H1 (cell line): ENCODE measurements at regions not wholly inside any gene's neighbourhood (a gene's known extent, or its start where the extent isn't known, plus 50 kb on each side); places are given as distances from the start of the nearest gene placed in this dataset.

Experiments
- CTCF ChIA-PET: fragments of 300-600 bp; sonication (Branson Sonifier 250); formaldehyde crosslinking; loops from one replicate; lab custom pipeline; 2021; ENCODE audit not compliant: partially characterized antibody; lab: Charles Lee
- POLR2A ChIA-PET: fragments of 300-600 bp; sonication (Branson Sonifier 250); formaldehyde crosslinking; loops from one replicate; lab custom pipeline; 2021; ENCODE audit warnings: inconsistent platforms; ENCODE audit not compliant: partially characterized antibody; lab: Charles Lee
- DNase-seq, 2 experiments: peaks; one replicate each; pipeline versions ENCODE4 v3.0.0 to v3.0.0-alpha.2; 2010 to 2022; ENCODE audit warnings: low spot score in 2 of 2, low read depth in 1 of 2, mixed read lengths in 1 of 2
- FAIRE-seq: peaks from 2 replicates; lab custom pipeline; 2011; peaks lifted over from hg19 to GRCh38; lab: Jason Lieb, UNC
- H2AFZ ChIP-seq: 2 replicates; pipeline ENCODE4 v1.8.1; 2012; ENCODE audit warnings: low read length, inconsistent platforms
- H2AK5ac ChIP-seq: 2 replicates; pipeline ENCODE4 v1.6.1; 2013; ENCODE audit warnings: low read depth, low read length
- H2BK120ac ChIP-seq: replicated peaks from 2 replicates; pipeline ENCODE3; 2013; ENCODE audit warnings: low read depth, low read length, inconsistent platforms
- H2BK12ac ChIP-seq: 2 replicates; pipeline ENCODE4 v1.6.1; 2013; ENCODE audit warnings: low read depth, low read length
- H2BK15ac ChIP-seq: 2 replicates; pipeline ENCODE4 v1.6.1; 2013; ENCODE audit warnings: low read length
- H2BK20ac ChIP-seq: 2 replicates; pipeline ENCODE4 v1.6.1; 2013; ENCODE audit warnings: low read length
- H2BK5ac ChIP-seq: 2 replicates; pipeline ENCODE4 v1.6.1; 2013; ENCODE audit warnings: low read depth, low read length
- H3K14ac ChIP-seq: 2 replicates; pipeline ENCODE4 v1.6.1; 2013; ENCODE audit warnings: inconsistent platforms; ENCODE audit not compliant: insufficient read length
- H3K18ac ChIP-seq: 2 replicates; pipeline ENCODE4 v1.6.1; 2013; ENCODE audit warnings: low read length; ENCODE audit errors: extremely low read depth
- H3K23ac ChIP-seq: 2 replicates; pipeline ENCODE4 v1.6.1; 2013; ENCODE audit warnings: inconsistent platforms; ENCODE audit not compliant: insufficient read length
- H3K23me2 ChIP-seq: 2 replicates; pipeline ENCODE4 v1.6.1; 2013; ENCODE audit warnings: low read depth, low read length
- H3K27ac ChIP-seq: 2 replicates; pipeline ENCODE4 v1.6.1; 2011; ENCODE audit warnings: low read depth, low read length, inconsistent platforms
- H3K27me3 ChIP-seq, 4 experiments: replicated peaks in 1 of 4; 1 replicate in 1 of 4; 2 replicates in 3 of 4; pipeline versions ENCODE4 v1.6.1 to v1.8.1; 2011 to 2013; ENCODE audit warnings: low read length in 3 of 4, mild to moderate bottlenecking in 3 of 4, inconsistent platforms in 2 of 4, mixed read lengths in 2 of 4, moderate library complexity in 1 of 4; ENCODE audit not compliant: control insufficient read depth in 3 of 4, insufficient read depth in 3 of 4; ENCODE audit errors: extremely low read depth in 1 of 4
- H3K36me3 ChIP-seq, 4 experiments: 2 replicates each; pipeline versions ENCODE4 v1.6.1 to v1.8.1; 2011 to 2013; ENCODE audit warnings: mild to moderate bottlenecking in 4 of 4, low read length in 3 of 4, moderate library complexity in 2 of 4, control low read depth in 1 of 4, inconsistent platforms in 1 of 4; ENCODE audit not compliant: insufficient read depth in 4 of 4, control insufficient read depth in 2 of 4
- H3K4ac ChIP-seq: replicated peaks from 2 replicates; pipeline ENCODE3; 2013; ENCODE audit warnings: low read length, low read depth, mixed read lengths, inconsistent platforms; ENCODE audit not compliant: insufficient read length
- H3K4me1 ChIP-seq, 4 experiments: replicated peaks in 1 of 4; 1 replicate in 1 of 4; 2 replicates in 3 of 4; pipeline versions ENCODE4 v1.6.1 to v1.8.1; 2011 to 2013; ENCODE audit warnings: low read length in 3 of 4, inconsistent platforms in 2 of 4, mixed read lengths in 1 of 4; ENCODE audit not compliant: insufficient read depth in 4 of 4, control insufficient read depth in 3 of 4
- H3K4me2 ChIP-seq, 2 experiments: 2 replicates each; pipeline versions ENCODE4 v1.6.1 to v1.8.1; 2011 to 2013; ENCODE audit warnings: low read depth in 2 of 2, low read length in 2 of 2, control low read depth in 1 of 2, inconsistent platforms in 1 of 2, mild to moderate bottlenecking in 1 of 2; ENCODE audit not compliant: insufficient read depth in 1 of 2
- H3K4me3 ChIP-seq, 4 experiments: fragments of 200-600, 300-600 bp in 1 of 4; sonication (generic), shearing (Covaris generic), sonication (Bioruptor Twin) in 1 of 4; 2 replicates each; pipeline versions ENCODE4 v1.5.1 to v1.8.1; 2011 to 2016; ENCODE audit warnings: low read length in 4 of 4, low read depth in 3 of 4, control low read depth in 2 of 4, inconsistent platforms in 2 of 4, mild to moderate bottlenecking in 2 of 4, mixed read lengths in 1 of 4, moderate library complexity in 1 of 4; ENCODE audit not compliant: insufficient read depth in 2 of 4; ENCODE audit errors: extremely low read depth in 1 of 4
- H3K56ac ChIP-seq: replicated peaks from 2 replicates; pipeline ENCODE3; 2013; ENCODE audit warnings: low read depth, mild to moderate bottlenecking, mixed read lengths, low read length, inconsistent platforms; ENCODE audit not compliant: insufficient read length
- H3K79me1 ChIP-seq: 2 replicates; pipeline ENCODE4 v1.6.1; 2013; ENCODE audit warnings: low read depth, low read length, control low read depth
- H3K79me2 ChIP-seq, 2 experiments: 2 replicates each; pipeline versions ENCODE4 v1.6.1 to v1.8.1; 2012 to 2013; ENCODE audit warnings: low read length in 2 of 2, mild to moderate bottlenecking in 2 of 2, inconsistent platforms in 1 of 2; ENCODE audit not compliant: insufficient read depth in 2 of 2, control insufficient read depth in 1 of 2
- H3K9ac ChIP-seq, 4 experiments: replicated peaks in 1 of 4; 1 replicate in 1 of 4; 2 replicates in 3 of 4; pipeline versions ENCODE4 v1.6.1 to v1.8.1; 2011 to 2013; ENCODE audit warnings: low read depth in 3 of 4, low read length in 3 of 4, control low read depth in 2 of 4, mild to moderate bottlenecking in 2 of 4, moderate library complexity in 2 of 4, inconsistent platforms in 1 of 4; ENCODE audit errors: extremely low read depth in 1 of 4
- H3K9me3 ChIP-seq, 2 experiments: 2 replicates each; pipeline versions ENCODE4 v1.6.1 to v1.8.1; 2012 to 2013; ENCODE audit warnings: mild to moderate bottlenecking in 2 of 2, moderate library complexity in 2 of 2, control low read depth in 1 of 2, inconsistent platforms in 1 of 2, low read depth in 1 of 2, low read length in 1 of 2, mixed read lengths in 1 of 2; ENCODE audit not compliant: insufficient read depth in 2 of 2
- H4K20me1 ChIP-seq, 2 experiments: replicated peaks in 1 of 2; 2 replicates each; pipeline versions ENCODE3 to v1.8.1; 2011 to 2013; ENCODE audit warnings: inconsistent platforms in 2 of 2, low read length in 2 of 2, mild to moderate bottlenecking in 1 of 2; ENCODE audit not compliant: insufficient read depth in 2 of 2, control insufficient read depth in 1 of 2
- H4K5ac ChIP-seq: 2 replicates; pipeline ENCODE4 v1.6.1; 2013; ENCODE audit warnings: low read length, low read depth, mixed read lengths, inconsistent platforms; ENCODE audit not compliant: insufficient read length
- H4K8ac ChIP-seq: 2 replicates; pipeline ENCODE4 v1.8.0; 2013; ENCODE audit warnings: mild to moderate bottlenecking, moderate library complexity, low read length, inconsistent platforms; ENCODE audit not compliant: insufficient read depth; ENCODE audit errors: extremely low read depth
- H4K91ac ChIP-seq: replicated peaks from 2 replicates; pipeline ENCODE3; 2013; ENCODE audit warnings: low read length, mixed read lengths, inconsistent platforms; ENCODE audit not compliant: insufficient read length
- ATF3 ChIP-seq: IDR thresholded peaks from 2 replicates; pipeline ENCODE4 v1.6.1; 2011; ENCODE audit warnings: low read depth, mild to moderate bottlenecking, low read length; ENCODE audit not compliant: insufficient read depth
- BRCA1 ChIP-seq: IDR thresholded peaks from 2 replicates; pipeline ENCODE4 v1.6.1; 2012; ENCODE audit warnings: low read depth, low read length, improper control_type of control experiment
- CEBPB ChIP-seq: IDR thresholded peaks from 2 replicates; pipeline ENCODE4 v1.6.1; 2012; ENCODE audit warnings: low read depth, low read length
- PHF8 ChIP-seq: fragments of 200-600 bp; sonication (generic); conservative IDR thresholded peaks from 2 replicates; pipeline ENCODE4 v1.7.1; 2012; ENCODE audit warnings: low read depth, mild to moderate bottlenecking, inconsistent platforms, low read length, moderate library complexity
- POLR2AphosphoS5 ChIP-seq: IDR thresholded peaks from 2 replicates; pipeline ENCODE4 v1.6.1; 2011; ENCODE audit warnings: low read depth, low read length
- SIRT6 ChIP-seq: IDR thresholded peaks from one replicate; pipeline ENCODE4 v1.7.1; 2012; ENCODE audit warnings: low read length, inconsistent platforms
- WGBS, 2 experiments: shearing (Covaris generic) in 1 of 2; methylation state at CpG; one replicate each; pipeline versions ENCODE4 v1.1.6 to v1.1.7; 2013 to 2015; ENCODE audit warnings: low lambda C conversion rate in 2 of 2, mixed read lengths in 2 of 2, inconsistent platforms in 1 of 2, low coverage in 1 of 2, missing lambda C conversion rate in 1 of 2; ENCODE audit not compliant: insufficient replicate concordance in 2 of 2, insufficient coverage in 1 of 2, insufficient read length in 1 of 2; ENCODE audit errors: extremely low coverage in 1 of 2, missing lambda C conversion rate in 1 of 2; 5-methylcytosine and 5-hydroxymethylcytosine counted together

DNA sequence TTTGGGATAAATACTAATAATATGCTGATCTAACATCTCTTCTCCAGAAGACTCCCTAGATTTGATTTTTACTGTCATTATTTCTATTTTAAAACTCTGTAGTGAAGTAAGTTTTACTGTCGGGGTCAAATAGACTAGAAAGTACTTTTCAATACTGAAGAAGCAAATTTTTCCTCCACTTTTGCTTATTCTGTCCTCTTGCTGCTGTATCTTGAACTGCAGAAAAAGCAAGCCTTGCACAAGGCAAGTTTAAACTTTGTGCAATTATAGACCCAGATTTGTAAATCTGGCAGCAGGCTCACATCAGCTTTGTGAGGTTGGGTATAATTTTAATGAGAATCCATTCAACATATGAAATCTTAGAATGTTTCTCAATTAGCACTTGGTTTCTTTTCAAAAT, 151.1 kb upstream of the ETS2 start:
- no peak overlapping the region for H2AK5ac ChIP-seq
- TF ChIP-seq PHF8 (no peak), CEBPB (no peak), SIRT6 (no peak), BRCA1 (no peak), ATF3 (no peak), POLR2AphosphoS5 (no peak)
- 83% methylated on average over 1 of the region's 1 CpG; no CpG with 5 or more reads in 1 of the 2 experiments for WGBS, 2 experiments

More for the DNA sequence above, 151.1 kb upstream of the ETS2 start:
- Histone ChIP-seq H3K23me2 (no peaks in the 10 kb centered on the region), H4K91ac (no peak overlapping the region), H2AFZ (no peak overlapping the region), H3K18ac (no peak overlapping the region), H2BK12ac (no peak overlapping the region), H3K36me3 (no peaks in the 10 kb centered on the region), H2BK120ac (no peak overlapping the region), H3K79me2 (no peaks in the 10 kb centered on the region), H3K4ac (no peak overlapping the region), H2BK5ac (no peak overlapping the region), H3K9me3 (no peaks in the 10 kb centered on the region), H3K23ac (no peak overlapping the region), H4K20me1 (no peaks in the 10 kb centered on the region), H3K27me3 (peaks cover 0 to 8% (median 5%) of the 10 kb centered on the region in 4 experiments; a peak in 6 of 7 replicates), H3K4me3 (no peak overlapping the region), H4K5ac (no peak overlapping the region), H3K14ac (no peak overlapping the region), H2BK20ac (no peak overlapping the region), H3K27ac (no peak overlapping the region), H3K56ac (no peak overlapping the region), H3K4me2 (no peak overlapping the region), H2BK15ac (no peak overlapping the region), H3K9ac (no peak overlapping the region), H3K4me1 (no peaks in the 10 kb centered on the region; a peak in 1 of 7 replicates), H4K8ac (no peak overlapping the region), H3K79me1 (no peaks in the 10 kb centered on the region)
- DNase-seq: no peak
- ChIA-PET POLR2A (interaction anchor here (0.6 kb wide), 1 partner anchor 61 kb away, joined by 4 read pairs; no protein-coding TSS in a partner anchor), CTCF (interaction anchor here (1.0 to 1.4 kb wide), 2 partner anchors 14 to 17 kb away, joined by 3 to 4 read pairs; no protein-coding TSS in a partner anchor)
- FAIRE-seq: no peak
